ENCODE measurements at regions not wholly inside any gene's neighbourhood (a gene's known extent, or its start where the extent isn't known, plus 50 kb on each side); places are given as distances from the start of the nearest gene placed in this dataset.

DNA sequence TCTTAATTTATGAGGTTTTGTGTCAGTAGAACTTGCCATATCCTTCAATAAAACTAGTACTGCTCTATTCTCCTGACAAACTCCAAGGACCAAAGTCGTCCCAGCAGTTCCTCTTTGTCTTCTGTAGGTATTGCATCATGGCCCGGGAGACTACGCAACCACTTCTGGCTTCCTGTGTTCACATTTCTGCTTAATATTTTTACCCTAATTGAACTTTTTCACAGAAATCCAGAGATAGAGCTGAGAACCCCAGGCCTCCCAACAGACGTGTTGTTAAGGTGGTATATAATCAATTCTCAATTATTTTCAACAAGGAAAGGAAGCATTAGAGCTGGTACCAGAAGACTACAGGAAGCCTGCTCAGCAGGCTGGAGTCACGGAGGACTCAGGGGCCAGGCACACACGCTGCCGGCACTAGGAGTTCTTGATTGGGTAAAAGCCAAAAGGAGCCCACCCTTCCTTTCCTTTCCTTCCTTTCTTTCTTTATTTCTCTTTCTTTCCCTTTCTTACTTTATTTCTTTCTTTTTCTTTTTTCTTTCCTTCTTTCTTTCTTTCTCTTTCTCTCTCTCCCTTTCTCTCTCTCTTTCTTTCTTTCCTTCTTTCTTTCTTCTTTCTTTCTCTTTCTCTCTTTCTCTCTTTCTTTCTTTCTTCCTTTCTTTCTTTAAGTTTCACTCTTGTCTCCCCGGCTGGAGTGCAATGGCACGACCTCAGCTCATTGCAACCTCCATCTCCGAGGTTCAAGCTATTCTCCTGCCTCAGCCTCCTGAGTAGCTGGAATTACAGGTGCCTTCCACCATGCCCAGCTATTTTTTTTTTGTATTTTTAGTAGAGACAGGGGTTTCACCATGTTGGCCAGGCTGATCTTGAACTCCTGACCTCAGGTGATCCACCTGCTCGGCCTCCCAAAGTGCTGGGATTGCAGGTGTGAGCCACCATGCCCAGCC, 173.7 kb downstream of the ZBTB18 start:
- DNase-seq = peak; percentile 90

DNA sequence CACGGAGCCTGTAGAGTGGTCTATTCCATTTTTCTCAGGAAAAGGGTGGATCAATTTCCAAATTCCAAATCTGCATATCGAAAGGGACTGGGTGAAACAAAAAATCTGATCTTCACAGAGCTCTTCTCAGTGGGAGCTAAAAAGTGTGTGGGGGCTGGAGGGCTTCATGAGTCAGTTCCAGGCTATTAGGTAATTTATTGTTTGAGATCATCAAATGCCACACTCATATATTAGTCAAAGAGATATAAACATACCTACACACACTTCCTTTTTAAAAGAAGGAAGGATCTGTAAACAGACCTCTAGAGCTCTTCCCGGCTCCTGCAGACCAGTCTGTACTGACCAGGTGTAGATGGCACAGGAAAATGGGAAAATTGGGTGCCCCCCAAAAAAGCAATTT, 175.4 kb downstream of the ZBTB18 start:
- no peak for DNase-seq

DNA sequence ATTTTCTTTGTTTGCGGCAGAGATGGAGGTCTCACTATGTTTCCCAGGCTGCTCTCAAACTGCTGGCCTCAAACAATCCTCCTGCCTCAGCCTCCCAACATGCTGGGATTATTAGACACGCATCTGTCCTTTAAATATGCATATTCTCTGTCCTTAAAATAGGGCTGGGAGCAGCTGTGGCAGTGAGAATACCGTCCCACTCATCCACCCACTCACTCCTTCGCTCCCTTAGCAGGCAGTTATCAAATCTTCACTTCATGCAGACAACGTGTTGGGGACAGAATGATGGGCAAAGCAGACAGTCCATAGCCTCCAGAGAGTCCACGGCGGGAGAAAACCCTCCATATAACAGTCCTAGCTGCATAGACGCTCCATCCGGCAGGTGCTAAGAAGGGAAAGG, 179.4 kb downstream of the ZBTB18 start:
- no peak for DNase-seq

DNA sequence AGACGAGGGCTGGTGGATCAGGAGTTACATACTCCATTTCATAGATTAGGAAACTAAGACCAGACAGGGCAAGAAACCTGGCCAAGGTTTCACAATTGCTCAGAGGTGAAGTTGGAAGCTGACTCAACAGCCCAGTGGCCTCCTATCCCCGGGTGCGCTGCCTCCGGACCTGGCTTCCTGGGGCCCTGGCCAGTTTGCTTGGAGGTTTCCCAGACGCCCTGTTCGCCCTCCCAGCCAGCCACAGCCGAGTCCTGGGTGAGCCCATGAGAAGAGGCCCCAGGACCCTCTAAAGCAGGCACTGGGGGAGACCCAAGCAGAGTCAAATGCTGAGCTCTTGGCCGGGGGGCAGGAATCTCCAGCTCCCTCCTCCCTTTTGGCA, 180.1 kb downstream of the ZBTB18 start:
- DNase-seq = no peak

DNA sequence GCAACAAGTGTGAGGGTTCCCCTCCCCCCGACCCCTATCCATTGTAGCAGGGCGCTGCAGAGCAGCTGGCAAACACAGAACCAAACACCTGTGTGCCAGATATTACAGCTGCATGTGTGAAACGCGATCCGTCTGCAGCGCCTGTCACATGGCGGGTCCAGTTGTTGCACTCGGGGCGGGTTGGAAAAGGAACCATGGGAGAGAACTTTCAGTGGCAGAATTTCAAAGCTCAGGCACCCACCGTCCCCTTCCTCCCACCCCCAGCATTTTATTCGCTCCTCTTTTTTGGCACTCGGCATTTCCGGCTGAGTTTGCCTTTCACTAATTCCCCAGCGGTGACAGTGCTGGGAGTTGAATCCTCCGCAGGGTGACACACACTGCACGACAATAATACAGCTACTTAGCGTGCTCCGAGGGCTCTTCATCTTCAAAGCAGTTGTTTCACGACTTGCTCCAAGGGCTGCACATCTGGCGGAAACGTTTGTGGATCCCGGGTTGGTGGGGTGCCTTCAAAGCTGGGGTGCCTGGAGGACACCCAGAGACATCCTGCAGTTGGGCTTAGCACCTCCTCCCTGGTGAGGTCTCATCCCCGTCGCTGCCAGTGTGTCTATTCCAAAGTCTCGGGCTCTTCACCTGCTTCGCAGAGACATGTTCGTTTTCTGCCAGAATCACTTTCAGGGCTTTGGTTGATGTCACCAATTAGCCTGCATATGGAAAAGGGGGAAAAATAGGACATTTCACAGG, 180.7 kb downstream of the ZBTB18 start:
- DNase-seq = peak; percentile 13

DNA sequence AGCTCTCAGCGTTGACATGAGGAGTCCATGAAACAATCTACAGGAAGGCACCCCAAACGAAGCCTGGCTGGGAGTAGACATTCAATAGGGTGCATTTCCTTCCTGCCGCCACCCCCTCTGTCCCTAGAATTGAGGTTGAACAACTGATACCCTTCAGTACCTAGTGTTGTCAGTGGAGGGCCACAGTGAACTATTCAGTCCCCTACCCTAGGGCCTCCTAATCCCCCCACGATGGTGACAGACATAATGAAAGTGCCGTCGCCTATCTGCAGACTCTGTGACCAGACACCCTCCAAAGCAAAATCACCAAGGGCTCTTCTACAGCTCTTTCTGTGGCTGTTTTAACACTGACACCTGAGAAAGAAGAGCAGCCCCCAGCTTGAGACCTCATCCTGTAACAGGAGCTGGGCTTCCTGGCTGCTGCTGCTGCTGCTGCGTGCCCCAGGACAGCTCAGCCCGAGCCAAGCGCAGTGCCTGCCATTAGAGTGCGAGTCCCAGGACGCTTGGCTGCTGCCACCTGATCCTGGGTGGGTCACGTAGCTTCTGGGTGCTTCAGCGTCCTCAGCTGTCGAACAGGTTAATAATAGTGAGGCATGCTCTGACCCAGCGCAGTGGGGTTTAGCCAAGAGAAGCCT, 183.0 kb downstream of the ZBTB18 start:
- DNase-seq = no peak

DNA sequence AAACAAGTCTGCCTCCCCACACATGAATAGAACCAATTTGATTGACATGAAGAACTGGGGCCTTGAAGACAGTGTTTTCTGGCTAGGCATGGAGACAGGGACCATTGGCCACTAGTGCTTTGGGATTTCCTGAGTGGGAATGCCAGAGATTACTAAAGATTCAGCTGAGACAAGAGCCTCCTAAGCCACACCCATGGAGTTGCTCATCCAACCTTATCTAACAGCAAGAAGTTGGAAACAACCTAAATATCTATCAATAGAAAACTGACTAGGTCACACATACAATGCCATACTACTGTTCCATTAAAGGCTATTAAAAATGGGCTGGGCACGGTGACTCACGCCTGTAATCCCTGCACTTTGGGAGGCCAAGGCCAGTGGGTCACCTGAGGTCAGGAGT, 184.1 kb downstream of the ZBTB18 start:
- no peak for DNase-seq

DNA sequence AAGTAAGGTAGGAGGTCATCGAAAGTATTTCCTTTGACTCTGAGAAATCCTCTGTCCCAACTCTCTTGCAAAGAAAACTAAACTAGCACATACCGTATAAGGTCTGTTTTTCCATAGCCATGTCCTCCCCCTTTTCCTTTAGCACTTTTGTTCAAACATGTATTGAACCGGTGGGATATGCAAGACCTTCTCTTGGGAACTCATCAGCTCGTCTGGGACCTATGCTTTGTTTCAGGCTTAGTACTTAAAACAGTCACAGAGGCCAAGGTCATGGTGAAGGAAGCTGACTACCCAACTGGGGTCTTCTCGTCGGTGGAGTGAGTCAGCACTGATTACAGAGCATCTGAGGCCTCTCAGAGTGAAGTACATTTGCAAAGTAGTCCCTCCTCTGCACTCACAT, 185.0 kb downstream of the ZBTB18 start:
- no peak for DNase-seq

DNA sequence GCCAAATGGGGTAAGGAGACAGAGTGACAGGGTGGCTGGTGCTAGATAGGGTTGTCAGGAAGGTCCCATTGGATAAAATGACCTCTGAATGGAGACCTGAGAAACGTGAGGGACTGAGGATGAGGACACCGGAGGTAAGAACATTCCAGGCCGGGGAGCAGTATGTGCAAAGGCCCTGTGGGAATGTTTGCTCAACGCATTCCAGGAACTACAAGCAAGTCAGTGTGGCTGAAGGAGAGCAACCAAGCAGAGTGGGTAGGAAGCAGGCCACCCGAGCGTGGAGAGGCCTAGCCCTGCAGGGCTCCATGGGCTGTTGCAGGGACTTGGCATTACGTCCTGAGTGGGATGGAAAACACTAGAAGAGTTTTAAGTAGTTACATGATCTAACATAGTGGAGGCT, 185.6 kb downstream of the ZBTB18 start:
- no peak for DNase-seq

DNA sequence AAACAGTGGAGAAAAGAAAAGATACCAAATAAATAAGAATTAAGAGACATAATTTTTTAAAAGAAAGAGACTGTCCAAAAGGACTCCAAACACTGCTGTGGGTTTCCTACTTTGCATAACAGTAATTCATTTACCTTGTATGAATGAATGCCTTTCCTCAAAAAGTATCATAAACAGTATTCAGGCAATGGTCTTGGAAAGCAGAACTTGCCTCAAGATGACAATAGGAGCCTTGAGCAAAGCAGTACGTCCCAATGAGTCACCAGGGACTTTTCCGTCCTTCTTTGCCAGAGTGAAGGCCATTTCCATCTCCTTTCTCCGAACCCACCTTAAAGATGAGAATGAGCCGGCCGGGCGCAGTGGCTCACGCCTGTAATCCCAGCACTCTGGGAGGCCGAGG, 186.4 kb downstream of the ZBTB18 start:
- DNase-seq = peak; percentile 30

DNA sequence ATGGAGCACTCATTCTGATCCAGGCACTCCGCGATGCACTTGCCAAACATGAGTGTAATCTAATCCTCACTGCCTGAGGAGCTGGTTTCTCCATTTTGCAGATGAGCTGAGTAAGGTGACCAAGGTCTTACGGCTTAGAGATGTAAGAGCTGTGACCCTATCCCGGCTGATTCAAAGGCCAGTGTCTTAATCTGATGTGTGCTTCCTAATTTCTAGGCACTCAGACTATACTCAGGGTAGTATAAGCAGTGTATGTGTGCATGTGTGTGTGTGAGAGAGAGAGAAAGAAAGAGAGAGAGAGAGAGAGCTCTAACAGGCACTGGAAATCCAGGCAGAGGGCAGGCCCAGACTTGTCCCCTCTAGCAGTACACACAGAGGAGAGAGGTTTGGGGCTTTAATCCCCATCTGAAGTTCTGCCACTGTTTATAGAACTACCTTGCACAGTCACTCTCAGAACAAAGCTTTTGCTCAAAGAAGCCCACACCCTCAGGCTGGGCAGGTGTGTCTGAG, 188.2 kb downstream of the ZBTB18 start:
- DNase-seq = peak; percentile 43

DNA sequence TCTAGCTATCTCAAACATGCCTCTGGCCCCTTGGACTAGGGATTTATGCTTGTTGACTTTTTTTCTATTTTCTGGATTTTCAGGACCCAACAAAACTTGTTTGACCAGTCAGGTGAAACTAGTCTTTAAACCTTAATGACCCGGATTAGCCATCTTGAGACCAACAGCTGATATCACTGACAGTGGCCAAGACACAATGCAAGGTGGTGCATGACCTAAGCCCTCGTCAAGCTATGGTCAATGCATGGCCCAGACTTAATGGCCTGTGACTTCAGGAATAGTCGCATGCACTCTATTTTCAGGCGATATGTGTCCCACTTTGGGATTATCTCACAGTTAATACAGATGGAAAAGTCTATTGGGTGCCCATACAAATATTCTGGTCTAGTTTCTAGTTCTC, 190.4 kb downstream of the ZBTB18 start:
- DNase-seq = no peak

DNA sequence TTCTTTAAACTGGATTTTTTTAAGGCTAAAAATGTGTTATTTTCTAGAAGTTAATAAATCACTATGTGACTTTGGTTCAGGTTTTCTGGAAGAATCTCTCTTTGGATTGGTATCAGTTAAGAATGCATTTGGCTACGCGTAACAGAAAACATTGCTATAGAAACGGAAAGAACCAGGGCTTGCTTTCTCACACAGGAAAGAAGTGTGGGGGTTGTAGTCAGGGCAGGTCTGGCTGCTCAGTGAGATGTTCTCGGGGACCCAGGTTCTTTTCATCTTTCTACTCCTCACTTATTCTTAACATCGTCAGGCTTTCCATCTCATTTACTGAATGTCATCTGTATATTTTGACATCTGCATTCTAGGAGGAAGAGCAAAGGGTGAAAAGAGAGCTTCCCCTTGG, 191.4 kb downstream of the ZBTB18 start:
- no peak for DNase-seq

DNA sequence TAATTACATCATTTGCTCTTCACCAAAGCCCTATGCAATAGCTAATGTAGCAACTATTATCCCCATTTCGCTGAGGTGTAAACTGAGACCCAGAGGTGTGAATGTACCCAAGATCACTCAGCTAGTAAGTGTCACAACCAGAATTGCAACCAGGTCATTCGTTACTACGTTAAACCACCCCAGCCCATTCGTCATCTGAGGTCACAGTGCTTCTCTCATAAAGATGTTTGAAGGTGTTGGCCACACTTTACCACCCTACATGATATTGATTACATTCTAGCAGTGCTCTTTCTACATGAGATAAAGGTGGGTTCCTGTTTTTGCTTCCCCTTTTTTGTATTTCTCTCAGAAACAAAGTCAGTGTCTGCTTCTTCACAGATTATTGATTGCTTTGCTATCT, 195.3 kb downstream of the ZBTB18 start:
- DNase-seq = peak; percentile 1

DNA sequence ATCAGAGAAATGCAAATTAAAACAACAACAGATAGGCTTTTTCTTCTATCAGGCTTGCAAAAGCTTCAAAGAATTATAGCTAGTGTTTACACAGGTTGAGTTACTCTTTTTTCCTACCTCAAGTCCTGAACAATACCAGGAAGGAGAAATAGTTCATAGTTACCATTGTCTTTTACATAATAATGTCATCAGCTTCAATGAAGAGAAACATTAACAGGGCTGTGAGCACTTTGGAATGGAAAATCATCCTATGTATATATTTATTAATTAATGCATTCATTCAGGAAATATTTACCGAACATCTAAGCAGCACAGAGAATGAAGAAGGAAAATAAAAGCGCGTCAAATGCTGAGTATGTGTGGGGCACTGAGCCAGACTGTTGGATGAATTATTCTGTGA, 197.3 kb downstream of the ZBTB18 start:
- DNase-seq = no peak

DNA sequence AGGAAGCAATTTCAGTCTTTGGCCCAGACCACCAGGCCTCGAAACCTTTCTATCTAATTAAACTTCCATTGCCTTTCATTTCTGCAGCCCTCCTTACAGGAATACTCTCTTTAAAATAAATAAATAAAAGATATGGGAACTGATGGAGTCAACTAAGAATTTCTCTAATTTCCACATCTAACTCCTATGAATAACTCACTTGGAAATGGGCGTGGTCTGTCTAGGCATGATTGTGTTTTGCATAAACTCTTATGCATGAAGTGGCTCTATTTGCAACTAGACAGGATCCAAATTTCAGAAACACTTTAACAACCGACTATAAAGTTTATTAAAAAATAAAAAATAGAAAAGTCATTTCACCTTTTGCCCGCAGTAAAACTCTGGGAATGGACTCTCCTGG, 199.5 kb downstream of the ADSS2 start:
- no peak for DNase-seq

DNA sequence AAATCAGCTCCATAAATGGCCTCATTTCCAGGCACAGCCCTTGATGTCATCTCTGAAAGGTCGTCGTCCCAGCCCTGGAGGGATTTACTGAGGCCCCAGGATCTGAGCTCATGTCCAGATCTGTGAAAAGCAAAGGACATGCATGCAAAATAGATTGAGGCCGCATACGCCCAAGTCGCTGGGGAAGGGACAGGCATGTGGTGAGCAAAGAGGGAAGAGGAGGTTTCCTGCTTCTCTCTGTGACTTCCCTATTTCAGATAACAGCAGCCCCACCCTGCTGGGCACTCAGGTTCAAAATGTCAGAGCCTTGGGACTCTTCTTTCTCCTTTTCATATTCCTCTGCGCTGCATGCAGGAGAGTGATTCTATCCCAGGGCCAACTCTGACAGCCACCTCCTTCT, 197.2 kb downstream of the ADSS2 start:
- peak; percentile 94 for DNase-seq

DNA sequence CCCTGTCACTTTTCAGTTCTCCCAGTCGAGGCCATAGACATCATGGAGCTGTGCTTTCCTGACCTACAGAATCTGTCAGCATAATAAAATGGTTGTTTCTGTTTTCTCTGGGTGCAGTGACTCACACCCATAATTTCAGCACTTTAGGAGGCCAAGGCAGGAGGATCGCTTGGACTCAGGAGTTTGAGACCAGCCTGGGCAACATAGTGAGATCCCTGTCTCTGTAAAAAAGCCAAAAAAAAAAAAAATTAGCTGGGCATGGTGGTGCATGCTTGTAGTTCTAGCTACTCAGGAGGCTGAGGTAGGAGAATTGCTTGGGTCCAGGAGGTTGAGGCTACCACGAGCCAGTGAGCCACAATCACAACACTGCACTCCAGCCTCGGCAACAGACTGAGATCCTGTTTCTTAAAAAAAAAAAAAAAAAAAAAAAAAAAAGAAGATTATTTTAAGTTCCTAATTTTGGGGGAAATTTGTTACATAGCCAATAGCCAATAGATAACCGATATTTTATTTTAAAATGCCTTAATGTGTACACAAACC, 196.2 kb downstream of the ADSS2 start:
- no peak for DNase-seq

DNA sequence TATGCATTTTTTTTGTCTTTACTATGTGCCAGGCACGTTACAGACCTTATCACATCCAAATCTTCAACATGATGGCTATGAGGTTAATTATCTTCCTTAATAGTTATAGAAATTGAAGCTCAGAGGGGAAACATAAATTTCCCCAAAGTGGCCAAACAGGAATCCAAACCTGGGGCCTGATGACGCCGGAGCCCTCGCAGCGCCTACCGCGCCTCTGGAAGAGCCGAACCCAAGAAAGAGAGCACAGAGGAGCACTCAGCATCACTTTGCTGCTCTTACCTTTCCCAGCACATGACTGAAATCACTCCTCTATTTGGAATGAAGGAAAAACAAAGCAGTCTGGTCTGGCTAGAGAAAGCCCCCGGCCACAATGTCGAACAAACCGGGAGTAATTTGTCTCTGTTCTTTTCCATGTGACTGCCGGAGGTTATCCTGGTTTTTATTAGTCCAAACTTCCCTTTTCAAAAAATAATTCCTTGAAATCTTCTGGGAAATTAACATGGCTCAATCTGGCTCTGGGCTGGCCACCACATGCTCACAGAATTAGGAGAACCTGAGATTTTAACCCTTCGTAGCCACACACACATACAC, 195.5 kb downstream of the ADSS2 start:
- no peak for DNase-seq

DNA sequence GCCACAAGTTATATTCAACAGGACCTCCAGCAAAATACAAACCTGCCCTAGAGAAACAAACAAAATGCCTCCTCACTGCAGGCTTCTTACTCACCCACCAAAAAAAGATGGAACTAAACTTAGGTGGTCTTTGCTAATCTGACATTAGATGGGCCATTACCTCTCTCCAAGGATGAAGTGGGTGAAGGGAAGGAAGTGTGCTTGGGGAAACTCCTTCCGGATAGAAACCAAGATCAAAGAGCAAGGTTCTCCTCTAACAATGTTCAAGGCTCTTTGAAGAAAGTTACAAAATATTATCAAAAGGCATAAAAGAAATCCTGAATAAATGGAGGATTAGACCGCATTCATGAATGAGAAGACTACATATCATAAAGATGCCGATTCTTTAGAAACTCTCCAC, 187.5 kb downstream of the ADSS2 start:
- DNase-seq = no peak

DNA sequence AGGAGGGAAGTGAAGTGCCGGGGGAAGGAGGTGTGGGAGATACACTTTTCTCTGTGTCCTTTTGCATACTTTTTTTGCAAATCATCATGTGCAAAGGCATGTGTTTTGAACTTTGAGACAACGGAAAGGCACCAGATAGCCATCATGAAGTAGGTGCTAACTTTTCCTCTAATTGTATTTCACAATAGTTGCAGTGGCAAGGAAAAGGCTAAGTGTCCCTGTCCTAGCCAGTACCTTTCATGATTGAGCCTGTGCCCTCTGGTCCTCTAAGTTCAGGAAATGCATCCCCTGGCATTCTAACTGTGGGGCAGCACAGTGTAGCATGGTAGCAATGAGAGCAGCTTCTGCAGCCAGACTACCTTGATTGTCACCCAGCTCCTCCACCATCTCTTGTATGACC, 186.2 kb downstream of the ADSS2 start:
- DNase-seq = no peak

DNA sequence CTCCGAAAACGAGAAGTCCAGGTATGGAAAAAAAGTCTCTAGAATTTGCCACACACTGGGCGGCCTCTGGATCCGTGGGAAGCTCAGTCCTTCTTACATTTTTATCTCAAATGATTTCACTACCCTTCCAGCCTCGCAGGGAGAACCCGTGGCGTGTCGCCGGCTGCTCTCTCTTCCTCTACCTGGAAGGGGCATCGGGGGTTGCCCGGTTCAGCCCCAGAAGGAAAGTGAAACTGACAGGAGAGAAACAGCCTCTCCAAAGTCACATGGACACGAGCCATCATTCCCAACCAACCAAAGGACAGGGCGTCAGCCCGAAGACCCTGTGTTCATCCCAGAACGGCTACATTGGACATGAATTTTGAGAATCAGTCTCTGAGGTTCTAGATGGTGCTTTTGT, 182.5 kb downstream of the ADSS2 start:
- DNase-seq = no peak

DNA sequence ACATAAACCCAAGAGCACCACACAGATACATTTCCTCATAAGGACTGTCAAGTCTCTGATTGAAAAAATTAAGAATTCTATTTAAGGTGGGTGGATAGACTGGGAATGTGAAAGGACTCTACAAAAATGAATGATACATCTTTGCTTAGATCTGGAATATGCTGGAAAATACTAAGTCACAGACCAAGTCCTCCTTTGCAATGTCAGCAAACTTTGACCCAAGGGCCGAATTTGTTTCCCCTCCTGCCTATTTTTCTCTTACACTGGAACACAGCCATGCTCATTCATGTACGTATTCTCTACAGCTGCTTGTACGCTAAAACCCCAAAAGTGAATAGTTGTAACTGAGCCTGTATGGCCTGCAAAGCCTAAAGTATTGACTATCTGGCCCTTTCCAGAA, 180.7 kb downstream of the ADSS2 start:
- DNase-seq = no peak

Measured in MV-4-11 (cell line).